ENCODE measurements at regions not wholly inside any gene's neighbourhood (a gene's known extent, or its start where the extent isn't known, plus 50 kb on each side); places are given as distances from the start of the nearest gene placed in this dataset.

- TF ChIP-seq EP300 (IDR thresholded peaks at IDR 0.05; ENCODE audit: low read depth) (no peak), CTCF (IDR thresholded peaks at IDR 0.05) (no peak), POLR2A (IDR thresholded peaks at IDR 0.05) (no peak)
Measured at GRCh38 chr11:121872356-121872755, 243.7 kb downstream of the BLID start.

All from transverse colon (tissue), 3 donors.